SK-N-SH (cell line): ENCODE measurements at regions not wholly inside any gene's neighbourhood (a gene's known extent, or its start where the extent isn't known, plus 50 kb on each side); places are given as distances from the start of the nearest gene placed in this dataset.

Source experiments
- CTCF ChIA-PET: fragments of 300-600, 350-600 bp; formaldehyde crosslinking; extraction: SDS; loops from one replicate; lab custom pipeline; 2021; lab: Yijun Ruan, JAX
- POLR2A ChIA-PET: fragments of 350-600 bp; sonication (Branson Sonifier 250); formaldehyde crosslinking; extraction: SDS; loops from one replicate; lab custom pipeline; 2020; ENCODE audit warnings: antibody characterized with exemption, inconsistent platforms; lab: Yijun Ruan, JAX
- DNase-seq: peaks from one replicate; pipeline ENCODE4 v3.0.0; 2012
- H2AFZ ChIP-seq: fragments of 200-600 bp; sonication (generic); 2 replicates; pipeline ENCODE4 v1.8.1; 2016; ENCODE audit warnings: antibody characterized with exemption, mild to moderate bottlenecking, low read depth
- H3F3A ChIP-seq: fragments of 200-600 bp; sonication (generic); replicated peaks from 2 replicates; pipeline ENCODE3; 2016; ENCODE audit warnings: antibody characterized with exemption, mild to moderate bottlenecking; ENCODE audit not compliant: insufficient read depth
- H3K27ac ChIP-seq, 2 experiments: fragments of 200-500 bp in 1 of 2; fragments of 200-600 bp in 1 of 2; sonication (Bioruptor generic) in 1 of 2; sonication (generic), shearing (Covaris generic) in 1 of 2; 2 replicates each; pipeline versions ENCODE4 v1.5.1 to v1.6.1; 2014 to 2016; ENCODE audit warnings: low read depth in 2 of 2, inconsistent platforms in 1 of 2, low read length in 1 of 2, mild to moderate bottlenecking in 1 of 2, mixed read lengths in 1 of 2
- H3K27me3 ChIP-seq: fragments of 200-600 bp; sonication (generic), shearing (Covaris generic); 2 replicates; pipeline ENCODE4 v1.6.1; 2016; ENCODE audit warnings: mixed run types; ENCODE audit not compliant: insufficient read depth
- H3K36me3 ChIP-seq, 2 experiments: fragments of 200-500 bp in 1 of 2; fragments of 200-600 bp in 1 of 2; sonication (Bioruptor generic) in 1 of 2; sonication (generic) in 1 of 2; replicated peaks in 1 of 2; 2 replicates each; pipeline versions ENCODE3 to v1.5.1; 2014 to 2016; ENCODE audit warnings: low read length in 1 of 2, mild to moderate bottlenecking in 1 of 2; ENCODE audit not compliant: insufficient read depth in 2 of 2, control insufficient read depth in 1 of 2
- H3K4me1 ChIP-seq, 2 experiments: fragments of 200-500 bp in 1 of 2; fragments of 200-600 bp in 1 of 2; sonication (Bioruptor generic) in 1 of 2; sonication (generic), shearing (Covaris generic) in 1 of 2; 2 replicates each; pipeline versions ENCODE4 v1.5.1 to v1.6.1; 2014 to 2016; ENCODE audit warnings: low read depth in 1 of 2, low read length in 1 of 2, mixed run types in 1 of 2; ENCODE audit not compliant: insufficient read depth in 2 of 2, control insufficient read depth in 1 of 2
- H3K4me2 ChIP-seq: fragments of 200-600 bp; sonication (generic), shearing (Covaris generic); 2 replicates; pipeline ENCODE4 v1.6.1; 2017; ENCODE audit warnings: mixed run types
- H3K4me3 ChIP-seq, 2 experiments: fragments of 200-500 bp in 1 of 2; fragments of 200-600 bp in 1 of 2; sonication (Bioruptor generic) in 1 of 2; sonication (generic), shearing (Covaris generic) in 1 of 2; 2 replicates each; pipeline versions ENCODE4 v1.5.1 to v1.8.1; 2014 to 2016; ENCODE audit warnings: low read depth in 2 of 2, inconsistent platforms in 1 of 2, low read length in 1 of 2, mild to moderate bottlenecking in 1 of 2, mixed read lengths in 1 of 2, moderate library complexity in 1 of 2
- H3K79me2 ChIP-seq: fragments of 200-600 bp; sonication (generic); 2 replicates; pipeline ENCODE4 v1.8.1; 2017; ENCODE audit warnings: mild to moderate bottlenecking; ENCODE audit not compliant: insufficient read depth
- H3K9ac ChIP-seq: fragments of 200-600 bp; sonication (generic); 2 replicates; pipeline ENCODE4 v1.6.1; 2017; ENCODE audit warnings: mixed run types
- H3K9me2 ChIP-seq: fragments of 200-600 bp; sonication (generic); 2 replicates; pipeline ENCODE4 v1.6.1; 2017; ENCODE audit warnings: mixed run types
- H3K9me3 ChIP-seq: fragments of 200-600 bp; sonication (generic); 2 replicates; pipeline ENCODE4 v1.6.1; 2017; ENCODE audit warnings: mixed run types, mild to moderate bottlenecking, moderate library complexity
- H4K20me1 ChIP-seq: fragments of 200-600 bp; sonication (generic); 2 replicates; pipeline ENCODE4 v1.6.1; 2017; ENCODE audit warnings: mild to moderate bottlenecking, mixed run types; ENCODE audit not compliant: insufficient read depth
- CHD2 ChIP-seq: fragments of 150-350 bp; IDR thresholded peaks from 2 replicates; pipeline ENCODE4 v1.6.1; 2018; ENCODE audit warnings: low read length; ENCODE audit not compliant: partially characterized antibody
- FOXJ3 ChIP-seq: sonication (generic); formaldehyde crosslinking; IDR thresholded peaks from 2 replicates; pipeline ENCODE4 v1.5.1; 2020; ENCODE audit warnings: mild to moderate bottlenecking, missing genetic modification reagents
- FOXM1 ChIP-seq: IDR thresholded peaks from 2 replicates; pipeline ENCODE4 v1.4.0; 2012; ENCODE audit warnings: low read depth, mild to moderate bottlenecking
- JUND ChIP-seq: IDR thresholded peaks from 2 replicates; pipeline ENCODE4 v1.4.0; 2012
- MEF2A ChIP-seq: IDR thresholded peaks from 2 replicates; pipeline ENCODE4 v1.4.0; 2012; ENCODE audit warnings: low read depth, borderline replicate concordance
- MXI1 ChIP-seq: IDR thresholded peaks from 2 replicates; pipeline ENCODE4 v1.6.1; 2012; ENCODE audit warnings: mild to moderate bottlenecking, low read depth, low read length, improper control_type of control experiment
- NRF1 ChIP-seq: IDR thresholded peaks from 2 replicates; pipeline ENCODE4 v1.6.1; 2012; ENCODE audit warnings: low read depth, mild to moderate bottlenecking, low read length
- POLR2AphosphoS5 ChIP-seq: IDR thresholded peaks from 2 replicates; pipeline ENCODE4 v1.6.1; 2012; ENCODE audit warnings: low read depth, low read length
- RAD21 ChIP-seq: IDR thresholded peaks from 2 replicates; pipeline ENCODE4 v1.6.1; 2012; ENCODE audit warnings: mild to moderate bottlenecking, low read length
- RCOR1 ChIP-seq: fragments of 150-350 bp; IDR thresholded peaks from 2 replicates; pipeline ENCODE4 v1.6.1; 2017; ENCODE audit warnings: antibody characterized with exemption, low read length
- SMC3 ChIP-seq: IDR thresholded peaks from 2 replicates; pipeline ENCODE4 v1.6.1; 2012; ENCODE audit warnings: low read depth, low read length, improper control_type of control experiment
- TAF1 ChIP-seq: IDR thresholded peaks from 2 replicates; pipeline ENCODE4 v1.6.1; 2012; ENCODE audit warnings: low read depth, mild to moderate bottlenecking, low read length, moderate library complexity, borderline replicate concordance
- YY1 ChIP-seq: IDR thresholded peaks from 2 replicates; pipeline ENCODE4 v1.4.0; 2012; ENCODE audit warnings: low read depth, mild to moderate bottlenecking
- WGBS: methylation state at CpG from one replicate; pipeline ENCODE4 v1.1.6; 2017; ENCODE audit warnings: low lambda C conversion rate; 5-methylcytosine and 5-hydroxymethylcytosine counted together
- TF ChIP-seq, protein P1 (sequence below): IDR thresholded peaks from 2 replicates; pipeline ENCODE4 v1.6.1; 2012; ENCODE audit warnings: mild to moderate bottlenecking, low read depth, low read length, moderate library complexity
- TF ChIP-seq, protein P2 (sequence below): IDR thresholded peaks from 2 replicates; pipeline ENCODE4 v1.4.0; 2012; ENCODE audit warnings: low read depth, borderline replicate concordance
- TF ChIP-seq, protein P3 (sequence below): fragments of 150-350 bp; IDR thresholded peaks from 2 replicates; pipeline ENCODE4 v1.6.1; 2016; ENCODE audit warnings: mild to moderate bottlenecking, low read depth, low read length
- TF ChIP-seq, protein P4 (sequence below): IDR thresholded peaks from 2 replicates; pipeline ENCODE4; 2012
- TF ChIP-seq, protein P5 (sequence below): IDR thresholded peaks from 2 replicates; pipeline ENCODE4 v1.4.0; 2012; ENCODE audit warnings: low read depth, borderline replicate concordance
- TF ChIP-seq, protein P6 (sequence below): IDR thresholded peaks from 2 replicates; pipeline ENCODE4 v1.4.0; 2012; ENCODE audit warnings: low read depth
- TF ChIP-seq, protein P7 (sequence below): fragments of 200-600 bp; sonication (generic); IDR thresholded peaks from 2 replicates; pipeline ENCODE4 v1.6.1; 2017; ENCODE audit warnings: antibody characterized with exemption, mild to moderate bottlenecking, moderate library complexity

DNA sequence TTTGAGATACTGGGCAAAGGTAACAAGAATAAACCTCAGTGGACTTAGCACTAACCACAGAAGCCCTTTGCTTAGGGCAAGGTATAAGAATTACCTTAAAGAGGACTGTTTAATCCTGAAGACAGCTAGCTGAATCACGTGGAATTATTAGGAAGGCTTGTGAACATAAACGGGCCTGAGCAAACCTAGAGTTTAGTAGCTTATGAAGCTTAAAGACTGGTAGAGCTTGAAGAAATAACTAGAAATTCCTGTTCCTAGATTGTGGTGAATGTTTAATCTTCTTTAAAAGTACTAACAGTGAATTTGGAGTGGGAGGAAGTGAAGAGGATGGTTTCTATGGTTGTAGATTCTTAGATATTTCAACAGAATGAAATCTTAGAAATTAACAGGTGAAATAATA is 428.9 kb upstream of the THRB start:
- no peak overlapping the region for H3K4me2 ChIP-seq
- no peaks in the 10 kb centered on the region for H3K9me2 ChIP-seq
- H3F3A ChIP-seq, result no peaks in the 10 kb centered on the region
- H3K79me2 ChIP-seq, result no peaks in the 10 kb centered on the region
- no peak for DNase-seq
- no peaks in the 10 kb centered on the region for H3K27me3 ChIP-seq
- H3K36me3 ChIP-seq, result no peaks in the 10 kb centered on the region
- H3K4me3 ChIP-seq, result no peak overlapping the region
- H3K4me1 ChIP-seq, result no peaks in the 10 kb centered on the region
- no peak overlapping the region for H3K27ac ChIP-seq
- H3K9me3 ChIP-seq, result no peaks in the 10 kb centered on the region
- no peaks in the 10 kb centered on the region for H4K20me1 ChIP-seq
- no peak overlapping the region for H3K9ac ChIP-seq
- ChIA-PET CTCF (interaction anchor here (1.0 kb wide), 1 partner anchor 12 kb away, joined by 3 read pairs; no protein-coding TSS in a partner anchor), POLR2A (no interaction called here)
- no peak for TF ChIP-seq FOXM1
- no peak for TF ChIP-seq CHD2
- no peak for TF ChIP-seq JUND
- TF ChIP-seq YY1, result no peak
- no peak for TF ChIP-seq RCOR1
- no peak for TF ChIP-seq NRF1
- TF ChIP-seq, protein P1, sequence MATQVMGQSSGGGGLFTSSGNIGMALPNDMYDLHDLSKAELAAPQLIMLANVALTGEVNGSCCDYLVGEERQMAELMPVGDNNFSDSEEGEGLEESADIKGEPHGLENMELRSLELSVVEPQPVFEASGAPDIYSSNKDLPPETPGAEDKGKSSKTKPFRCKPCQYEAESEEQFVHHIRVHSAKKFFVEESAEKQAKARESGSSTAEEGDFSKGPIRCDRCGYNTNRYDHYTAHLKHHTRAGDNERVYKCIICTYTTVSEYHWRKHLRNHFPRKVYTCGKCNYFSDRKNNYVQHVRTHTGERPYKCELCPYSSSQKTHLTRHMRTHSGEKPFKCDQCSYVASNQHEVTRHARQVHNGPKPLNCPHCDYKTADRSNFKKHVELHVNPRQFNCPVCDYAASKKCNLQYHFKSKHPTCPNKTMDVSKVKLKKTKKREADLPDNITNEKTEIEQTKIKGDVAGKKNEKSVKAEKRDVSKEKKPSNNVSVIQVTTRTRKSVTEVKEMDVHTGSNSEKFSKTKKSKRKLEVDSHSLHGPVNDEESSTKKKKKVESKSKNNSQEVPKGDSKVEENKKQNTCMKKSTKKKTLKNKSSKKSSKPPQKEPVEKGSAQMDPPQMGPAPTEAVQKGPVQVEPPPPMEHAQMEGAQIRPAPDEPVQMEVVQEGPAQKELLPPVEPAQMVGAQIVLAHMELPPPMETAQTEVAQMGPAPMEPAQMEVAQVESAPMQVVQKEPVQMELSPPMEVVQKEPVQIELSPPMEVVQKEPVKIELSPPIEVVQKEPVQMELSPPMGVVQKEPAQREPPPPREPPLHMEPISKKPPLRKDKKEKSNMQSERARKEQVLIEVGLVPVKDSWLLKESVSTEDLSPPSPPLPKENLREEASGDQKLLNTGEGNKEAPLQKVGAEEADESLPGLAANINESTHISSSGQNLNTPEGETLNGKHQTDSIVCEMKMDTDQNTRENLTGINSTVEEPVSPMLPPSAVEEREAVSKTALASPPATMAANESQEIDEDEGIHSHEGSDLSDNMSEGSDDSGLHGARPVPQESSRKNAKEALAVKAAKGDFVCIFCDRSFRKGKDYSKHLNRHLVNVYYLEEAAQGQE, result no peak
- no peak for TF ChIP-seq SMC3
- TF ChIP-seq, protein P2, sequence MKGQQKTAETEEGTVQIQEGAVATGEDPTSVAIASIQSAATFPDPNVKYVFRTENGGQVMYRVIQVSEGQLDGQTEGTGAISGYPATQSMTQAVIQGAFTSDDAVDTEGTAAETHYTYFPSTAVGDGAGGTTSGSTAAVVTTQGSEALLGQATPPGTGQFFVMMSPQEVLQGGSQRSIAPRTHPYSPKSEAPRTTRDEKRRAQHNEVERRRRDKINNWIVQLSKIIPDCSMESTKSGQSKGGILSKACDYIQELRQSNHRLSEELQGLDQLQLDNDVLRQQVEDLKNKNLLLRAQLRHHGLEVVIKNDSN, result no peak
- TF ChIP-seq, protein P3, sequence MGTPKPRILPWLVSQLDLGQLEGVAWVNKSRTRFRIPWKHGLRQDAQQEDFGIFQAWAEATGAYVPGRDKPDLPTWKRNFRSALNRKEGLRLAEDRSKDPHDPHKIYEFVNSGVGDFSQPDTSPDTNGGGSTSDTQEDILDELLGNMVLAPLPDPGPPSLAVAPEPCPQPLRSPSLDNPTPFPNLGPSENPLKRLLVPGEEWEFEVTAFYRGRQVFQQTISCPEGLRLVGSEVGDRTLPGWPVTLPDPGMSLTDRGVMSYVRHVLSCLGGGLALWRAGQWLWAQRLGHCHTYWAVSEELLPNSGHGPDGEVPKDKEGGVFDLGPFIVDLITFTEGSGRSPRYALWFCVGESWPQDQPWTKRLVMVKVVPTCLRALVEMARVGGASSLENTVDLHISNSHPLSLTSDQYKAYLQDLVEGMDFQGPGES, result no peak
- TF ChIP-seq, protein P4, sequence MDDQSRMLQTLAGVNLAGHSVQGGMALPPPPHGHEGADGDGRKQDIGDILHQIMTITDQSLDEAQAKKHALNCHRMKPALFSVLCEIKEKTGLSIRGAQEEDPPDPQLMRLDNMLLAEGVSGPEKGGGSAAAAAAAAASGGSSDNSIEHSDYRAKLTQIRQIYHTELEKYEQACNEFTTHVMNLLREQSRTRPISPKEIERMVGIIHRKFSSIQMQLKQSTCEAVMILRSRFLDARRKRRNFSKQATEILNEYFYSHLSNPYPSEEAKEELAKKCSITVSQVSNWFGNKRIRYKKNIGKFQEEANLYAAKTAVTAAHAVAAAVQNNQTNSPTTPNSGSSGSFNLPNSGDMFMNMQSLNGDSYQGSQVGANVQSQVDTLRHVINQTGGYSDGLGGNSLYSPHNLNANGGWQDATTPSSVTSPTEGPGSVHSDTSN, result no peak
- no peak for TF ChIP-seq RAD21
- TF ChIP-seq, protein P5, sequence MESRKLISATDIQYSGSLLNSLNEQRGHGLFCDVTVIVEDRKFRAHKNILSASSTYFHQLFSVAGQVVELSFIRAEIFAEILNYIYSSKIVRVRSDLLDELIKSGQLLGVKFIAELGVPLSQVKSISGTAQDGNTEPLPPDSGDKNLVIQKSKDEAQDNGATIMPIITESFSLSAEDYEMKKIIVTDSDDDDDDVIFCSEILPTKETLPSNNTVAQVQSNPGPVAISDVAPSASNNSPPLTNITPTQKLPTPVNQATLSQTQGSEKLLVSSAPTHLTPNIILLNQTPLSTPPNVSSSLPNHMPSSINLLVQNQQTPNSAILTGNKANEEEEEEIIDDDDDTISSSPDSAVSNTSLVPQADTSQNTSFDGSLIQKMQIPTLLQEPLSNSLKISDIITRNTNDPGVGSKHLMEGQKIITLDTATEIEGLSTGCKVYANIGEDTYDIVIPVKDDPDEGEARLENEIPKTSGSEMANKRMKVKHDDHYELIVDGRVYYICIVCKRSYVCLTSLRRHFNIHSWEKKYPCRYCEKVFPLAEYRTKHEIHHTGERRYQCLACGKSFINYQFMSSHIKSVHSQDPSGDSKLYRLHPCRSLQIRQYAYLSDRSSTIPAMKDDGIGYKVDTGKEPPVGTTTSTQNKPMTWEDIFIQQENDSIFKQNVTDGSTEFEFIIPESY, result no peak
- TF ChIP-seq, protein P6, sequence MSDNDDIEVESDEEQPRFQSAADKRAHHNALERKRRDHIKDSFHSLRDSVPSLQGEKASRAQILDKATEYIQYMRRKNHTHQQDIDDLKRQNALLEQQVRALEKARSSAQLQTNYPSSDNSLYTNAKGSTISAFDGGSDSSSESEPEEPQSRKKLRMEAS, result no peak
- TF ChIP-seq MXI1, result no peak
- no peak for TF ChIP-seq MEF2A
- TF ChIP-seq TAF1, result no peak
- TF ChIP-seq, protein P7, sequence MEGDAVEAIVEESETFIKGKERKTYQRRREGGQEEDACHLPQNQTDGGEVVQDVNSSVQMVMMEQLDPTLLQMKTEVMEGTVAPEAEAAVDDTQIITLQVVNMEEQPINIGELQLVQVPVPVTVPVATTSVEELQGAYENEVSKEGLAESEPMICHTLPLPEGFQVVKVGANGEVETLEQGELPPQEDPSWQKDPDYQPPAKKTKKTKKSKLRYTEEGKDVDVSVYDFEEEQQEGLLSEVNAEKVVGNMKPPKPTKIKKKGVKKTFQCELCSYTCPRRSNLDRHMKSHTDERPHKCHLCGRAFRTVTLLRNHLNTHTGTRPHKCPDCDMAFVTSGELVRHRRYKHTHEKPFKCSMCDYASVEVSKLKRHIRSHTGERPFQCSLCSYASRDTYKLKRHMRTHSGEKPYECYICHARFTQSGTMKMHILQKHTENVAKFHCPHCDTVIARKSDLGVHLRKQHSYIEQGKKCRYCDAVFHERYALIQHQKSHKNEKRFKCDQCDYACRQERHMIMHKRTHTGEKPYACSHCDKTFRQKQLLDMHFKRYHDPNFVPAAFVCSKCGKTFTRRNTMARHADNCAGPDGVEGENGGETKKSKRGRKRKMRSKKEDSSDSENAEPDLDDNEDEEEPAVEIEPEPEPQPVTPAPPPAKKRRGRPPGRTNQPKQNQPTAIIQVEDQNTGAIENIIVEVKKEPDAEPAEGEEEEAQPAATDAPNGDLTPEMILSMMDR, result no peak
- no peak for TF ChIP-seq FOXJ3 (CRISPR knock-in tag)
- no peak for TF ChIP-seq POLR2AphosphoS5
- H2AFZ ChIP-seq, result no peak overlapping the region
- WGBS, result 37% methylated on average over 2 of the region's 2 CpGs
